Medulla oblongata (tissue), 1 donor: ENCODE measurements at regions not wholly inside any gene's neighbourhood (a gene's known extent, or its start where the extent isn't known, plus 50 kb on each side); places are given as distances from the start of the nearest gene placed in this dataset.
"Not testable (repeated sequence)": the region's sequence is repeated elsewhere in the genome, so short reads cannot be mapped to it uniquely, and the experiment has no call there.

ENCODE experiments used
- DNase-seq: peaks from one replicate; pipeline ENCODE4 v3.0.0-alpha.2; 2015; ENCODE audit errors: extremely low spot score

DNA sequence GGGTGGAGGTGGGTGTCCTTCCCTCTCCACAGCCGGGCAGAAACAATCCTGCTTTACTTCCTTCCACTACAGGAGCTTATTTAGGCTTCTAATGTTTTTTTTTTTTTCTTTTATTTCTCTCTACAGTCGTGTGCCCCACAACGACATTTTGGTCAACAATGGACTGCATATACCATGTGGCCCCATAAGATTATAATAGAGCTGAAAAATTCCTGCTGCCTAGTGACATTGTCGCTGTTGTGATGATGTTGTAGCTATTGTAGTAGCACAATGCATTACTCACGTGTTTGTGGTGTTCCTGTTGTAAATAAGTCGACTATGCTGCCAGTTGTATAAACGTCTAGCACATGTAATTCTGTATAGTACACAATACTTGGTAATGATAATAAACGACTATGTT lies 153.7 kb downstream of the IL20RB start:
- no peak for DNase-seq

DNA sequence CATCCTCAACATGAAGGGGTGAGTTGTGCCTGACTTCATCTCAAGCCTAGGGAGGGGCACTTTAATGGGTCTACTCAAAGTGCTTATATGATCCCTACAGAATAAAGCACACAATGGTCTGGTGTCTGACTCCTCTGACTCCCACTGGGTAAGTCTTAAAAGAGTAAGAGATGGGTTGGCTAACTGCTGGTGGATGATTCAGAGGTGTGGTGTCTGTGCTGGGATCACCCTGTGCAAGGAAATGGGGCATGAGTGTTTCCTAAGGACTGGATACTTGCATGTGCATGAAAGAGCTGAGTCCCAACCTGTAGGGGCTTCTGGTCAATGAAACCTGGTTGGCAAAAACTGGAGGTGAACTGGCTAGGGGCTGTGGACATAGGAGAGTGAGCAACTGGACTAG lies 158.8 kb downstream of the IL20RB start:
- no peak for DNase-seq

DNA sequence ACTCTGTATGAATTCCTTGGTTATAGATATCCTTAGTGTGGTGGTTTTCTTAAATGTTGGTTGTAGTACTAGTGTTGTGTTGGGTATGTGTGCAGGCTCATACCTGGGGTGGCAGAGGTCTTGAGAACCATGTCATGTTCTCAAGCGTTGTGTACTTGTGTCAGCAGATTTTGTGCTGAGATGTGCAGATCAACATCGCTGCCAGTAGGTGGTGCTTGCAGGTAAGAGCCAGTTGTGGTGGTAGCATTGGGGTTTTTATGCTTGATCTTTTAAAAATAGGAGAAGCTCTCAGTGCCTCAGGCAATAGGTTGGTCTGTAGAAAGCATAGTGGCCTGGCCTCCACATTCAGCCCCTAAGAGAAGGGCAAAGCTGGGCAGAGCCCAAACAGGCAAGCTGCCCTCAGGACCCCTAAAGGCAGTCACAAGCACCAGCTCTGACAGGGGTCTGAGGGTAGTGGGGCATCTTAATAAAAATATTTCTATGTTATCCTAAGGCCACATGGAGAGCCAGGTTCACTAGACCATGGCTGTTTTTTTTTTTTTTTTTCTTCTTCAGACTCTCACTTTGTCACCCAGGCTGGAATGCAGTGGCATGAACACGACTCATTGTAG lies 164.0 kb downstream of the IL20RB start:
- DNase-seq = peak; percentile 10

DNA sequence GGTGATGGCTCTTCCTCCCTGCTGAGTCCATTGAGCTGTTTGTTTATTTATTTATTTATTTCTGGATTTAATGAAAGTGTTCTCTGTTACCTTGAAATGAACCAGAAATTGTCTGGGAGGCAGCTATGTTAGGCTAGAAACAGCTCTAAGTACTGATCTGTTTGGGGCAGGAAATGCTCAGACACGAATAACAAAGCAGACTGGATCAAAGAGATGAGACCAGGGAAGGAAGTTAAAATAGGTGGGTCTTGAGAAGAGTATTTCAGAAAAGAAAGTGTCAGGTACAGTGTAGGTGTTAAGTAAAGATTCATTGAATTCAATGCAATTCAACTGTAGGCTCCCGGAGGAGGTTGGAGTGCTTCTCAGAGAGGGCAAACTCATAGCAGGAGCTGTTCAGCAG lies 173.3 kb downstream of the IL20RB start:
- no peak for DNase-seq

DNA sequence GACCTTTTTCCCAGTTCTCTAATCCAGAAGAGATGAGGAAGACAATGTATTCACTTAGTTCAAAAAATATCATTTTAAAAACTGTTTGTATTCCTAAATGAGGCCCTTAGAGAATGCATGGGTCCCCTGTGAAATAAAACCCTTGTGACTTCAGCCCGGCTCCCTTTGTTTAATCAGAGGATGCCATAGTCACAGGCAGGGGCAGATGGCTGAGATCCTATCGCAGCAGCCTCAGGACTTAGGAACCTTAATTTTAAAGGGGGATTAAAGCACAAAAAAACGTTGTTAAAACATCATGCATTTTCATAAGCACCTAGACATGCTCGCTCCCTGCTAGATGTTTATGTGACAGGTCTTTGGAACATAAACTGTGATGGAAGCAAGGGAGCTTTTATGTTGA lies 176.6 kb downstream of the IL20RB start:
- no peak for DNase-seq

DNA sequence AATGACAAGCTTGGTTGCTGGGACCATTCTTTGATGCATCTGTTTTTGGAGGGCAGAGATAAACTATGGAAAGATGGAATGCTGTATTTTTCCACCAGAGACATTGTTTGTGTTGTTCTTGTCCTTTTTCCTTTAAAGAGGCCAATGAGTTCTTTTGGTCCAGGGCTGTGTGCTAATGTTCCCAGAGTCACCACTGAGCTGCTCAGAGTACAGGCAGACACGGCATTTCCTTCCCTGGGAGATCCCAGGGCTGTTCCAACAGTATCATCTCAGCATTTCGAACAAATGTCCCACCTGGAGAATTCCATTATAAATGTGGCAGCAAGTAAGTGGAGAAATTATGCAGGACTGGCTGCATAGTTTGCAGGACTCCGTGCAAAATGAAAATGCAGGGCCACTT lies 190.6 kb downstream of the IL20RB start:
- DNase-seq = no peak

DNA sequence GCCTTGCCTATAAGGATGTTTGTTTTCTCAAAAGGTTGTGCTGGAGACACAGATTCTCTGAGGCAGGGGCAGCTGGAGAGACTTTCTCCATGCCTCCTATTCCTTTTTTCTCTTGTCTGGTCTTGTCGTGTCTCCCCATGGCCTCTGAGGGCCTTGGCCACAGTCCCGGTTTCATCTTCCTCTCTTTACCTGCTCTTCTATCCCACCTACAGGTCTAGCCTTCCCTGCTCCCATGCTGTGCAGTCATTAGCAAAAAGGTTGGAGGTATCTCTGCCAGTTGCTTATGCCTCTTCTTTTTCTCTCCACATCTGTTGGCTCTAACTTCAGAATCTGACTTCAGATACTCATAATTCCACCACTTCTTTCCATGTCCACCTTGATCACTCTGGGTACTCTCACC lies 191.1 kb downstream of the IL20RB start:
- no peak for DNase-seq

DNA sequence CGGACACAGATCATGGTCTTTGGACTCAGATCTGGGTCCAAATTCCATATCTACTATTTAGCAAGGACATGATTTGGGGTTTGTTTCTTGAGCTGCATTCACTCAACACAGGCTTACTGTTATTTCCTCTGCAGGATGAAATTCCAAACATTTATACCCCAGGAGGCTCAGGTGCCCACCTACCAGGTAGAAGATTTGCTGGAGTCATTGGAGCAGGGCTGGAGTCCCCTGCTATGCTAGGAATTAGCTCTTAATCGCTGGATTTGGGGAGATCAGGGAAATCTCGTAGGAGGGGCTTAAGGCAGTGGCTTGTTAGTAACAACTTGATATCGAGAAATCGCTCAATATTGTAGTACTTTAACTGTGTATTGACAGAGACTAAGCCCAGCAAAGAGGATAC lies 193.0 kb downstream of the IL20RB start:
- DNase-seq = no peak

DNA sequence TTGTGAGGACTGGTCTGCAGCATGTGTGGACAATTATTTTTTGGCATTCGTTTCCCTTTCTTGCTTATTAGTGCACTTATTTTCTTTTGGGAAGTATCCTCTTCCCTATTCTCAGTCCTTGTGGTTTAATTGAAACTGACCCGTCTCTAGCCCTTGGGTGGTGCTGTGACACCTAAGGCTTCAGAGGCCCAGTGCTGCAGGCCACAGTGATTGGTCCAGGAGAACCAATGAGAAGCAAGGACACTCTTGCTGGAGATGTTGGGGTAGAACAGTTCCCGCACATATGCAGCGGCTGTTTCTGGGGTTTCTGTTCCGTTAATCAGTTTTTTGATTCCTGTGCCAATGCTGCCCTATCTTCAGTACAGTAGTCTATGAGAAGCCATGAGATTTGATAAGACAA lies 195.3 kb downstream of the IL20RB start:
- DNase-seq = not testable (repeated sequence)

DNA sequence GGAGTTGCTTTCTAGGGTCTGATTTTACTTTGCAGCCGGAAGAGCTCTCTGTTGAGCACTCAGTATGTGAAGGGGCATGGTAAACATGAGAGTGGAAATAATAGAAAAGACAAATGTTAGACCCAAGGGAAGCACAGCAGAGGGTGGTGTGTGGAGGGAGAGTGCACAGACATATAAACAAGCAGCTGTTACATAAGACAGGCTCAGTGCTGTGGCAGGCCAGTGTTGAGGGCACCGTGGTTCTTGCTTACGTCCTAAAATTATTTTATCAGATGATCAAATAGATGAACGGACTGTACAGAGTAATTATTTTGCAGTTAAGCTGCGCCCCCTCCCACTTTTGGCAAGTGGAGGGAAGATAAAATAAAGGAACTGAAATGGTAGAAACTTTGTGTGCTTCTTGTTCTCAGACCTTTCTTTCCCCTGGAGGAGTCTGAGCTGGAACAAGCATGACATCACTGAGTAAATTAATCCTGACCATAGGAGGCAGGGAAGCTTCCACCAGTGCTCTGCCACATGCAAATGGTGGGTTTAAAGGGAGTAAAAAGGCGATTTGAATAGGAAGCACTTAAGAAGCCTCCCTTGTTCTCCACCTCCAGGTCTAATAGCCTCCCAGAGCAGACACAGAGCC lies 205.6 kb downstream of the IL20RB start:
- peak; percentile 11 for DNase-seq

DNA sequence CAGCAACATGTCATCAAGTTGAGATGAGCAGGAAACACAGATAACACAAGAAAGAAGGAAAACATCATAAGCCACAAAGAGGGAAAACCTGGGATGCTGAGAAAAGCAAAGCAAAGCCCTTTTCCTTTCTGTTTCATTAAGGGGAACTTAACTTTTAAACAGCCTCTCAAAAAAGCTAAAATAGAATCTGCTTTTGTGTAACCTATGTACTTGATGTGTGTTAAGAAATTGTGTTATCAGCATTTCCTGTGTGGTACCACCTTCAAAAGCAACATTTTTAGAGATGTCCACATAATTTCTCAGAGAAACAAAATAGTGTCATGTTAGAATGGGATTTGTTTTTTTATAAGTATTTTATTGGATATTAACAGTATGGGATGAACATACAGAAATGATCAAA lies 206.2 kb downstream of the IL20RB start:
- DNase-seq = no peak

DNA sequence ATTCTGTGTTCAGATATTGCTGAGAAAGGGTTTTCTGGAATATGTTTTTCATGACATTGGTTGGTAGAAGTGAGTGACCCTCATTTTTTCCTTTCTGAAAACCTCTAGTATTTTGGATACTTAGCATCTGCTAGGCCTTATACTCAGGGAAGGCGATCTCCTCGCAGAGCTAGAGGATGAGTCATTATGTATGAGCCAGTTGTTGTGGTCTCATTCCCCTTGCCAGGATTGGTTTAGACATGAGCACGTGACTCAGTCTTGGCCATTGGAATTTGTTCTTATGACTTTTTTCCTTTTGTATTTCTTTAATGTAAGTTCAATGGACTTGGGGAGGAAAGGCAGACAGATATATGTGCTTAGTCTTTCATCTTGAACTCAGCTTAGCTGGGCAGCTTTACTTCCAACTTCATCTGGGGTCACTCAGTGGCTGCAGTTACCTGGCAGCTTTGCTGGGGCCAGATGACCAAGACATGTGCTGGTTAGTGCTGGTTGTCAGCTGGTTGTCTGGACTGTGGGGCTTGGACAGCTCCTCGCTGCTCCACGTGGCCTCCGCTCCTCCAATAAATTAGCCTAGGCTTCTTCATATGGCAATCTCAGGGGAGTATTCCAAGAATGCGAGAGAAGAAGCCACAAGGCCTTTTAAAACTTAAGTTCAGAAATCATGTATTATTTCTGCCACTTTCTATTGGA lies 207.5 kb downstream of the IL20RB start:
- DNase-seq = no peak

DNA sequence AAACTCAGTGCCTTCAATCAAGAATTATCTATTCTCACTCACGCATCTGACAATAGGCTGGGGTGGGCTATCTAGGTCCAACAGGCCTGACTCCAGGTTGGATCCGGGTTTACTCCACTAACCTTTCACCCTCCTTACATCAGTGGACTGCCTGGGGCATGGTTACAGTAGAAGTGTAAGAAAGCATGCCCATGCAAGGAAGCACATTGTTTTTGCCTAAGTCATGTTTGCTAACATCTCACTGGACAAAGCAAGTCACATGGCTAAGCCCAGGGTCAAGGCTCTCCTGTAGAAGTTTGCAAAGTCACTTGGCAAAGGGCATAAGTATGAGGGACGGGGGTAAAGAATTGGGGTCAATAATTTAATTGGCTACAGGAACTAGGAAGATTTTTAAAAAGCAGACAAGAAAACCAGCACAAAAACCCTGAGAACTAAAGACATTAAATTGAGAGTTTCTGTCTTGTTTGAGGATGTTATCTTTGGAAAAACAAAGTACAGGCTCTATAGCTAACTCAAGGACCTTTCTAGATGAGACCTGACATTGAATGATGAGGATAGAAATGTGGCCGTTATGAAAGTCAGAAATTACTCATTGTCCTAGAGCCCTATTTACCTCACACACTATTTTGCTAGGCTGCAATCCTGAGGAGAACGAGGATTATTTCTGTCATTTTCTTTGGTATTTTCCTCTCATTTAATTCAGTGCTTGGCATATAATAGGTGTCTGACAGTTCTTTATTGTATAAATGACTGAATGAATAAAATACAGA lies 214.2 kb downstream of the IL20RB start:
- DNase-seq = no peak

DNA sequence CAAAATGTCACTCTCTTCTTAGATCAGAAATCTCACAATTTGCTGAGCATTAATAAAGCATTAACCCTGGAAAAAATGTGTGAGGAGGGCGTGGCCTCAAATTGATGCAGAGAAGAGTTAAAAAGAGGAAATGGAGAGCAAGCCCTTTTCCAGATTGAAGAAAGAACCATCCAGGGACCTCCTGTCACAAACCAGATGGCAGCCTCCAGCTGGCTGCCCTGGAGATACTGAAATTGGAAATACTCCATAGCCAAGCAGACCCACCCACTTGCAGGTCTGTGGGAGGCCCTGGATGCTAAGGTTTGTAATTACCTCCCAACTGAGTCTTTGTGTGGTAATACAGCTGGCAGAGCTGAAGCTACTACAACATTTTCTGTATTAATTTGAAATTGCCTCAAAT lies 214.9 kb downstream of the IL20RB start:
- no peak for DNase-seq

DNA sequence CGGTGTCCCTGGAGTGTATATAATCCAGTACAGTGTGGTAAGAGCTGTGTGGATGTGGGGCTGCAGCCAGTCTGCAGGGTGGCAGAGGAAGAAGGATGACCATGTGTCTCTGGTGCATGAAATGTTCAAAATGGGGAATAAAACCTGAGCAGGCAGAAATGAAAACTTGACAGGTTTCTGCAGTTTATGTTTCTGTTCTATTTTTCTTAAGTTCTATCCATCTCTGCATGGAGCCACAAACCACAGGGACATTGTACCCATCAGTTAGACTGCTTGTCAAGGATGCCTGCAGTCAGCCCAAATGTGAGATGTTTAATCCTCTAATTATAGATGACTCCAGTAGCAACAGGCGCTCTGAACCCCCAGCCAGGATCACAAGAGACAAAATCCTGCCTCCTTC lies 216.7 kb downstream of the IL20RB start:
- DNase-seq = no peak

DNA sequence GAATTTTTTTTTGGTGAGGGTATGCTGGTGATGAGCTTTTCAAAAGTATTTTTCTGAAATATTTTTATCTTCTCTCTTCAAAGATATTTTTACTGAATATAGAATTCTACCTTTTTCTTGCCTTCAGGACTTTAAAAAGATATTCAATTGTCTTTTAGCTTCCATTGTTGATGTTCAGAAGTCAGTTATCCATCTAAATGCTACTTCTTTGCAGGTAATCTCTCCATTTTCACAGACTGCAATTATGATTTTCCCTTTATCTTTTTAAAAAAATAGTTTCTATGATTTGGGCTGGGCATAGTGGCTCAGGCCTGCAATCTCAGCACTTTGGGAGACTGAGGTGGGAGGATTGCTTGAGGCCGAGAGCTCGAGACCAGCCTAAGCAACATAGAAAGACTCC lies 222.4 kb downstream of the IL20RB start:
- no peak for DNase-seq

DNA sequence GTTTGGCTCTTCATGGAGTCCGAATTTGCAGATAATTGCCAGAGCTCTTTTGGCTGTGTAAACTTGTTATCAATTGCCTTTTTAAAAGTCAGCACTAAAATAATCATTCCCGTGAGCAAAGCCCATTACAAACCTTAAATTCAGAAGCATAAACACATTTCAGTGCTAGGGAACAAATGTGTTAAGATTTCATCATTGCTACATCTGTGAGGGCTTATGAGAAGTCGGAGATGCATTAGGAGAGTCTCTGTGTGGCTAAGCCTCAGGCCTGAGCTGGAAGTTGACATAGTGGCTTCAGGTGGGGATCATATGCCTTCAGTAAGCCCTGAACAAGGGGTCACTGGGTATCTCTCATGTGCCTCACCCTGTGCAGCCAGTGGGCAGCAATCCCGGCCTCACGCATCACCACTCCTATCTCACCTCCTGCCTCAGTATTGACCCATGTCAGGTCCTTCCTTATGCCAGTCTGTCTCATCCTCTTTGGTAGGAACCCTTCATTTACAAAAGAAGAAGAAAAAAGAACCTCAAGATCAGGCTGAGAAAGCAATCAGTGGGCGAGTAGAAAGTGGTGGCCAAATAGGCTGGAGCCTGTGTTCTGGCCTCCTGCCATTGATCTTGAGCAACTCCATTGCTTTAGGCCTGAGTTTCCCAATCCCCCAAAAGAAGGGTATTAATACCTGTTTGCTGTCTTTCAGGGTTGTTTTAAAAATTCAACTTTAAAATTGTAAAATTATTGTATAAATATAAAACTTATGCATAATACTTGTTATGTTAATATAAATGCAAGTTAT lies 233.5 kb downstream of the IL20RB start:
- no peak for DNase-seq

DNA sequence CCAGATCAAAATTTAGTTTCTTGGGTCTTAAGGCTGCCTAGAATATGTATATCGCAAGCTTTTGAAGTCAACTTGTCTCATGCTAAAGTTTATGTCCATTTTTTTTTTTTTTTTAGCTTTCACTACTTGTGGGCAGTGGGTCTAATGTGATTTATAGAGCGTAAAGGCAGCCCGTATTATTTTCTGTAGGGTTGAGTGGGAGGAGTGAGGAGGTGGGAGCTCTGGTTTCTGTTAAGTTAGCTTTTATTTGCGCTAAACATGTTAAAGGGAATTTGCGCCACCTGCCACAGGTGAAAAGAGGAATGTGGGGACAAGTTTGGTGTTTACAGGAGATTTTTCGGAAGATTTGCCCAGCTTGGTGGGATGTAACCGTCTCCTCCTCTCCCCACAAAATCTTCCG lies 234.2 kb downstream of the IL20RB start:
- DNase-seq = no peak

DNA sequence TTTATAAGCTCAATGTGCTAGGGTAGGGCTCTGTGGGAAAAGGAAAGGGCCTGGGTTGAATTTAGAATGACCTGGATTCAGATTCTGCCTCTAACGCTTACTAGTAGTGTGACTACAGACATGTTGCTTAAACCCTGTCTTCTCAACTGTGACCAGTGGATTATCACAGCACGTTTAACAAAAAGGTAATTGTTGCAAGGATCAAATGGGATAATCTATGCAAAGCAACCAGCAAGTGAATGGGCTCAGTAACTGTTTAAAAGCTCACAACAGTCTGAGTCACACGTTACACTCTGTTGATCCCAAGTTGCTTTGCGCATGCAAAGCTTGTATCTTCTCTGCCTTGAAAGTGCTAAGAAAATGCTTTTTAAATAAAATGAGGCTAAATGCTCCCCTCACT lies 236.5 kb downstream of the IL20RB start:
- DNase-seq = no peak

DNA sequence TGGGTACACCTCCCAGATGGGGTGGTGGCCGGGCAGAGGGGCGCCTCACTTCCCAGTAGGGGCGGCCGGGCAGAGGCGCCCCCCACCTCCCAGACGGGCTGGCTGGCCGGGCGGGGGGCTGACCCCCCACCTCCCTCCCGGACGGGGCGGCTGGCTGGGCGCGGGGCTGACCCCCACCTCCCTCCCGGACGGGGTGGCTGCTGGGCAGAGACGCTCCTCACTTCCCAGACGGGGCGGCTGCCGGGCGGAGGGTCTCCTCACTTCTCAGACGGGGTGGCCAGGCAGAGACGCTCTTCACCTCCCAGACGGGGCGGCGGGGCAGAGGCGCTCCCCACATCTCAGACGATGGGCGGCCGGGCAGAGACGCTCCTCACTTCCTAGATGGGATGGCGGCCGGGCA lies 240.6 kb downstream of the IL20RB start:
- not testable (repeated sequence) for DNase-seq

DNA sequence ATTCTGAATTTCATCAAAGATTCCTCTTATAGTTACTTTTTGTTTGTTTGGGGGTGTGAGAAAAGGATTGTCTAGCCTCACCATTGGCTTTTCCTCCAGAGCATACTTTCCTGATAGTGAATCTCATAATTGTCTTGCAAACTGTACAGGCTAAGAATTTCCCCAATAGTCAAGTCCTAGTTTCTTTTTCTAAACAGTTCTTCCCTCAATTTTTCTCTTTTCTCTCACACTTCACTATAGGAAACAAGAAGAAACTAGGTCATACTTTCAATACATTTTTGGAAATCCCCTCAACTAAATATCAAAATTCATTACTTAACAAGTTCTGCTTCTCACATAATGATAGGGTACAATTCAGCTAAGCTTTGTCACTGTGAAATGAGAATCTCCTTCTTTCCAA lies 241.9 kb downstream of the IL20RB start:
- DNase-seq = no peak

DNA sequence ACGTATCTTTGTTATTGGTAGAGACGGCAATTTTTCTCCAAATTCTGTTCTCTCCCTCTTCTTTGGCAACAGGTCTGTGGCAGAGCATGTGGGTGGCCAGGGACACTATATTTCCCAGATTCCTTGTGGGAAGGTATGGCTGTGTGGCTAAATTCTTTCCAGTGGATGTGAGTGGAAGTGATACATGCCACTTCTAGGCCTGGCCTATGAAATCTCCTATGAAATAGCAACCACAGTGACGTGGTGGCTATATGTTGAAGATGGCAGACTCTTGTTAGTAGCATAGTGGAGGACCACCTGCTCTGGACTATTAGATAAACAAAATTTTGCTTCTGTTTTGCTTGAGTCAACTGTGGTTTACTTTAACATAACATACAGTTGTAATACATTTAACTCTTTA lies 243.3 kb downstream of the IL20RB start:
- no peak for DNase-seq
